ENCODE measurements at regions not wholly inside any gene's neighbourhood (a gene's known extent, or its start where the extent isn't known, plus 50 kb on each side); places are given as distances from the start of the nearest gene placed in this dataset.

DNA sequence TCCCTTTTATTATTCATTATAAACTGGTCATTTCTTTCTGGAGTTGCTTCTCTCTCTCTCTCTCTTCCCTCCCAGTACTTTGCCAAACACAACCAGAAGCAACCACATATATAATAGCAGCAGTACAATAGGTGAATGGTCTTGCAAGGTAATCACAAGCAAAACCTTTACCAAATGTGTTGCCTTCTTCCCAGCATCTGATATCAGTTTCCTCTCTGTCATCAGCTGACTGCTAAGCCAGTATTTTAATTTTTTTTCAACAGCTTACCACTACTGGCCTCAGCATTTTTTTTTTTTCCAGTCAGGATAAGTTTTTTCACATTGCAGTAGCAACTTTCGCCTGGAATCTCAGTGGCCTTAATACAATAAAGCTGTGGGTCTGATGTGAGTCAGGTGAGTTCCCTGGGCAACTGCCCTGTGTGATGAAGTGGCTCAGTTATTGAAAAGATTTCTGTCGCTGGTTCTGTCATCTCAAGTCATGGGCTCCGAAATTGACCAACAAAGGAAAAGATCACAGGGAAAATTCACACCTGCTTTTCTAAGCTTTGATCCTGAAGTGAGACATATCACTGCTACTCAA lies 282.5 kb upstream of the AMIGO2 start:
- H3K36me3 ChIP-seq (ENCODE audit: low read length): no peaks in the 10 kb centered on the region
- no peaks in the 10 kb centered on the region for H3K27me3 ChIP-seq (ENCODE audit: low read length)
- H3K79me2 ChIP-seq (ENCODE audit: insufficient read depth, low read length): no peaks in the 10 kb centered on the region
- H3F3A ChIP-seq (ENCODE audit: insufficient read depth): peaks cover 9% of the 10 kb centered on the region
- no peak overlapping the region for H3K4me3 ChIP-seq (ENCODE audit: insufficient read depth, low read length, poor library complexity, severe bottlenecking)
- H2AFZ ChIP-seq (ENCODE audit: low read depth, low read length, severe bottlenecking): no peak overlapping the region
- no peaks in the 10 kb centered on the region for H4K20me1 ChIP-seq (ENCODE audit: low read depth, low read length)
- H3K9me3 ChIP-seq (ENCODE audit: insufficient read depth, low read length): no peaks in the 10 kb centered on the region
- peak overlapping the region; percentile 76; the same call in 1 of the 2 replicates for H3K27ac ChIP-seq (ENCODE audit: low read depth, low read length)
- no peak overlapping the region for H3K9ac ChIP-seq (ENCODE audit: low read length)
- TF ChIP-seq, protein P1, sequence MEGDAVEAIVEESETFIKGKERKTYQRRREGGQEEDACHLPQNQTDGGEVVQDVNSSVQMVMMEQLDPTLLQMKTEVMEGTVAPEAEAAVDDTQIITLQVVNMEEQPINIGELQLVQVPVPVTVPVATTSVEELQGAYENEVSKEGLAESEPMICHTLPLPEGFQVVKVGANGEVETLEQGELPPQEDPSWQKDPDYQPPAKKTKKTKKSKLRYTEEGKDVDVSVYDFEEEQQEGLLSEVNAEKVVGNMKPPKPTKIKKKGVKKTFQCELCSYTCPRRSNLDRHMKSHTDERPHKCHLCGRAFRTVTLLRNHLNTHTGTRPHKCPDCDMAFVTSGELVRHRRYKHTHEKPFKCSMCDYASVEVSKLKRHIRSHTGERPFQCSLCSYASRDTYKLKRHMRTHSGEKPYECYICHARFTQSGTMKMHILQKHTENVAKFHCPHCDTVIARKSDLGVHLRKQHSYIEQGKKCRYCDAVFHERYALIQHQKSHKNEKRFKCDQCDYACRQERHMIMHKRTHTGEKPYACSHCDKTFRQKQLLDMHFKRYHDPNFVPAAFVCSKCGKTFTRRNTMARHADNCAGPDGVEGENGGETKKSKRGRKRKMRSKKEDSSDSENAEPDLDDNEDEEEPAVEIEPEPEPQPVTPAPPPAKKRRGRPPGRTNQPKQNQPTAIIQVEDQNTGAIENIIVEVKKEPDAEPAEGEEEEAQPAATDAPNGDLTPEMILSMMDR (IDR thresholded peaks at IDR 0.05; ENCODE audit: insufficient read depth, low read length, poor library complexity, severe bottlenecking): no peak
- no peak for TF ChIP-seq EZH2phosphoT487 (conservative IDR thresholded peaks at IDR 0.05; ENCODE audit: low read length)
- H3K9me2 ChIP-seq (replicated peaks; ENCODE audit: insufficient read depth, low read length): no peaks in the 10 kb centered on the region
- H3K4me2 ChIP-seq (ENCODE audit: low read depth, low read length, poor library complexity, severe bottlenecking): peak overlapping the region; percentile 57

DNA sequence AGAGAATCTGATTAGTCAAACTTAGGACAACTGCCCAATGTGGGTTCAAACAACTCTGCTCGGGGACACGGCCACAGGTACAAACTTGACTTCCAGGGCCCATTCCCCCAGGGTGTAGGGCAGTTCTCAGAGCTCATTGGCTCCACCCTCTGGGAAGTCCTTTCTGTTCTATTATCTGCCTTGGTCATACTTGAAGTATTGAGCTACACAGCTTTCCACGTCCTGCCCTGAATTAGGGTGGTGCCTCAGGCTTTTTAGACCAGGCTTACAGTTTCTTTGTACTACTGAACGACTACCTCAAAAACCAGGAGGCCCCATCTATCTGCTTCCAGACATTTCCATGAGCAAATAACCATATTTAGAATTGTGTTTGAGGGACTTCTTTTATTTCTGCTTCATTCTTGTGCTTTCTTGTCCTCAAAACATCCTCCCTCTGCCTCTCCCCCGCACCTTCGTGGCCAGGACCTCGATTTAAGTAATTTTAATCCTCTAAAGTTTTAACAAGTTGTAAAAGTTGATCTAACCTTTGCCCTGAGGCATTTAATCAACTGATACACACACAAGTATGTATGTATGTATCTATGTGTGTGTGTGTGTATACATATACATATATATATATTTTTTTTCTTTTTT lies 281.7 kb upstream of the AMIGO2 start:
- Histone ChIP-seq H3K9me2 (replicated peaks; ENCODE audit: insufficient read depth, low read length) (no peaks in the 10 kb centered on the region), H3K9me3 (ENCODE audit: insufficient read depth, low read length) (no peaks in the 10 kb centered on the region), H4K20me1 (ENCODE audit: low read depth, low read length) (no peaks in the 10 kb centered on the region), H3K79me2 (ENCODE audit: insufficient read depth, low read length) (no peaks in the 10 kb centered on the region), H3K36me3 (ENCODE audit: low read length) (no peaks in the 10 kb centered on the region), H3K4me2 (ENCODE audit: low read depth, low read length, poor library complexity, severe bottlenecking) (peak overlapping the region; percentile 57), H3K27ac (ENCODE audit: low read depth, low read length) (peak overlapping the region; percentile 76), H3K27me3 (ENCODE audit: low read length) (no peaks in the 10 kb centered on the region), H3F3A (ENCODE audit: insufficient read depth) (peaks cover 16% of the 10 kb centered on the region), H2AFZ (ENCODE audit: low read depth, low read length, severe bottlenecking) (peak overlapping the region; percentile 87), H3K4me3 (ENCODE audit: insufficient read depth, low read length, poor library complexity, severe bottlenecking) (peak overlapping the region; percentile 39), H3K9ac (ENCODE audit: low read length) (peak overlapping the region; percentile 49)
- TF ChIP-seq, protein P1 (IDR thresholded peaks at IDR 0.05; ENCODE audit: insufficient read depth, low read length, poor library complexity, severe bottlenecking): no peak
- no peak for TF ChIP-seq EZH2phosphoT487 (conservative IDR thresholded peaks at IDR 0.05; ENCODE audit: low read length)

DNA sequence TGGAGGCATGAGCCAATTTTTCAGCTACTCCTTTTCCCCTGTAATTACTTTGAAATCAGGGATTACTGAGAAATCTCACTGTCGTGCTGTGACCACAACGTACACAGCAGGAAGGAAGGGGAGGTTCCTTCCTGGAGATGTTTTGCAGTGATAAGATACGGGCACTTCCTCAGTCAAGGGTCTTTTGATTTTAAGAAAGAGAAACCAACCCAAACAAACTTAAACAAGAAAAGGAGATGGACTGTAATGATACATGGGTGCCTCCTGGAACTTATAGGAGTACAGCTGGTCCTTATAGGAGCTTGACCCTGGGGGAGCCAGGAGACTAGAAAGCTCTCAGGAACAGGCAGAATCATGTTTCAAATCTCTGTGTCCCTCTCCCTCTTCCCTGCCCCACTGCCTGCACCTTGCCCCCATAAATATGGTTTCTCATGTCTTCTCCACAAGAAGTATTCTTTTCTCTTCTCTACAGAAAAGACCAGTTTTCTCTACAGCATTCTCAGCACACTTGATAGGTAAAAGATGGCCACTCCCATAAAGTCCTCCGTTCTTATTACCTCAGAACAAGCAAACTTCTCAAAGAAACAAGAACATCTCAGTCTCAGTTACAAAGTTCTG lies 281.1 kb upstream of the AMIGO2 start:
- H3K27me3 ChIP-seq (ENCODE audit: low read length): no peaks in the 10 kb centered on the region
- no peaks in the 10 kb centered on the region for H3K79me2 ChIP-seq (ENCODE audit: insufficient read depth, low read length)
- no peaks in the 10 kb centered on the region for H3K36me3 ChIP-seq (ENCODE audit: low read length)
- no peaks in the 10 kb centered on the region for H3K9me3 ChIP-seq (ENCODE audit: insufficient read depth, low read length)
- H3F3A ChIP-seq (ENCODE audit: insufficient read depth): peaks cover 16% of the 10 kb centered on the region
- H3K9me2 ChIP-seq (replicated peaks; ENCODE audit: insufficient read depth, low read length): no peaks in the 10 kb centered on the region
- peak overlapping the region; percentile 57 for H3K4me2 ChIP-seq (ENCODE audit: low read depth, low read length, poor library complexity, severe bottlenecking)
- H4K20me1 ChIP-seq (ENCODE audit: low read depth, low read length): no peaks in the 10 kb centered on the region
- H3K4me3 ChIP-seq (ENCODE audit: insufficient read depth, low read length, poor library complexity, severe bottlenecking): peak overlapping the region; percentile 39
- TF ChIP-seq, protein P1 (IDR thresholded peaks at IDR 0.05; ENCODE audit: insufficient read depth, low read length, poor library complexity, severe bottlenecking): no peak
- no peak for TF ChIP-seq EZH2phosphoT487 (conservative IDR thresholded peaks at IDR 0.05; ENCODE audit: low read length)
- peak overlapping the region; percentile 49 for H3K9ac ChIP-seq (ENCODE audit: low read length)
- H3K27ac ChIP-seq (ENCODE audit: low read depth, low read length): peak overlapping the region; percentile 76
- peak overlapping the region; percentile 87 for H2AFZ ChIP-seq (ENCODE audit: low read depth, low read length, severe bottlenecking)
